Hepatocyte (in vitro differentiated cells): ENCODE measurements at regions not wholly inside any gene's neighbourhood (a gene's known extent, or its start where the extent isn't known, plus 50 kb on each side); places are given as distances from the start of the nearest gene placed in this dataset.

Source experiments
- DNase-seq: peaks from one replicate; pipeline ENCODE4 v3.0.0-alpha.2; 2016; ENCODE audit warnings: low spot score
- H2AFZ ChIP-seq: fragments of 200-600 bp; sonication (generic); 2 replicates; pipeline ENCODE4 v1.6.0; 2016; ENCODE audit warnings: antibody characterized with exemption, mild to moderate bottlenecking
- H3K27ac ChIP-seq: fragments of 200-600 bp; sonication (generic); 2 replicates; pipeline ENCODE4 v1.5.1; 2016; ENCODE audit warnings: mild to moderate bottlenecking
- H3K27me3 ChIP-seq: fragments of 200-600 bp; sonication (generic); 2 replicates; pipeline ENCODE4 v1.6.1; 2016
- H3K36me3 ChIP-seq: fragments of 200-600 bp; sonication (generic); replicated peaks from 2 replicates; pipeline ENCODE4 v1.5.1; 2016; ENCODE audit warnings: low read depth; ENCODE audit not compliant: insufficient read depth
- H3K4me1 ChIP-seq: fragments of 200-600 bp; sonication (generic); 2 replicates; pipeline ENCODE4 v1.5.1; 2016; ENCODE audit warnings: mild to moderate bottlenecking, moderate library complexity; ENCODE audit not compliant: insufficient read depth
- H3K4me2 ChIP-seq: fragments of 200-600 bp; sonication (generic); 2 replicates; pipeline ENCODE4 v1.6.0; 2016
- H3K4me3 ChIP-seq: fragments of 200-600 bp; sonication (generic); 2 replicates; pipeline ENCODE4 v1.5.1; 2016; ENCODE audit warnings: mild to moderate bottlenecking
- H3K79me2 ChIP-seq: fragments of 200-600 bp; sonication (generic); 2 replicates; pipeline ENCODE4 v1.6.0; 2017; ENCODE audit warnings: mild to moderate bottlenecking
- H3K9me2 ChIP-seq: fragments of 200-600 bp; sonication (generic); replicated peaks from 2 replicates; pipeline ENCODE4 v1.6.0; 2017; ENCODE audit warnings: mild to moderate bottlenecking; ENCODE audit not compliant: insufficient read depth
- H3K9me3 ChIP-seq: fragments of 200-600 bp; sonication (generic); 2 replicates; pipeline ENCODE4 v1.5.1; 2016; ENCODE audit warnings: low read depth, mild to moderate bottlenecking
- H4K20me1 ChIP-seq: fragments of 200-600 bp; sonication (generic); 2 replicates; pipeline ENCODE4 v1.6.0; 2016; ENCODE audit warnings: mild to moderate bottlenecking; ENCODE audit not compliant: insufficient read depth, poor library complexity, severe bottlenecking
- EZH2 ChIP-seq: fragments of 200-600 bp; sonication (generic); IDR thresholded peaks from 2 replicates; pipeline ENCODE4 v1.6.1; 2016; ENCODE audit warnings: antibody characterized with exemption, mild to moderate bottlenecking, borderline replicate concordance
- EZH2phosphoT487 ChIP-seq: fragments of 200-600 bp; sonication (generic); IDR thresholded peaks from one replicate; pipeline ENCODE4 v1.6.1; 2018; ENCODE audit warnings: antibody characterized with exemption, mild to moderate bottlenecking, low read depth, moderate library complexity; ENCODE audit not compliant: unreplicated experiment, severe bottlenecking
- WGBS: methylation state at CpG from one replicate; pipeline ENCODE4 v1.1.6; 2016; ENCODE audit warnings: low lambda C conversion rate; ENCODE audit errors: missing lambda C conversion rate; 5-methylcytosine and 5-hydroxymethylcytosine counted together
- TF ChIP-seq, protein P1 (sequence below): fragments of 200-600 bp; sonication (generic); IDR thresholded peaks from 2 replicates; pipeline ENCODE4 v1.5.1; 2016; ENCODE audit warnings: antibody characterized with exemption, mild to moderate bottlenecking; ENCODE audit not compliant: poor library complexity

DNA sequence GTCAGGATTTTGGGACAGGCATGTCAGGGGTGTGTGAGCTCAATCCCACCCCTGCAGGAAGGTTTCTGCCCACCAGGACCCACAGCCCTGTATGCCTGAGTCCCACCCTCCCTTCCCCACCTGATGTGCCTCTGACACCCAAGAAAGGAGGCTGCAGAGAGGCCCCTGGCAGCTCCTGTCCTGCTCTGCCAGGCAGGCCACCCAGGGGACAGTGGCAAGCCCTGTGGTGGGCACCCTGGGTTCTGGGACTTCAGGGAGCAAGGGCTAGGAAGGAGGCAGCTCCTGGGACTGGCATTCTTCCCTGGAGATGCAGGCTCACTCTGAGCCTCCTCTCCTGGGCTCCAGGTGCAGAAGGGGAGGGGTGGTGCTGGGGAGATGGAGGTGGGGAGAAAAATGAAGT is 234.5 kb upstream of the B3GAT1 start:
- peaks cover 6% of the 10 kb centered on the region for H3K4me1 ChIP-seq
- H3K27me3 ChIP-seq = peaks cover 15% of the 10 kb centered on the region
- no peak overlapping the region for H3K27ac ChIP-seq
- H3K9me3 ChIP-seq = no peaks in the 10 kb centered on the region
- no peaks in the 10 kb centered on the region for H3K79me2 ChIP-seq
- no peaks in the 10 kb centered on the region for H3K9me2 ChIP-seq
- no peak for DNase-seq
- H3K4me3 ChIP-seq = no peak overlapping the region
- no peak overlapping the region for H2AFZ ChIP-seq
- H3K4me2 ChIP-seq = no peak overlapping the region
- no peaks in the 10 kb centered on the region for H4K20me1 ChIP-seq
- TF ChIP-seq EZH2 = no peak
- TF ChIP-seq, protein P1, sequence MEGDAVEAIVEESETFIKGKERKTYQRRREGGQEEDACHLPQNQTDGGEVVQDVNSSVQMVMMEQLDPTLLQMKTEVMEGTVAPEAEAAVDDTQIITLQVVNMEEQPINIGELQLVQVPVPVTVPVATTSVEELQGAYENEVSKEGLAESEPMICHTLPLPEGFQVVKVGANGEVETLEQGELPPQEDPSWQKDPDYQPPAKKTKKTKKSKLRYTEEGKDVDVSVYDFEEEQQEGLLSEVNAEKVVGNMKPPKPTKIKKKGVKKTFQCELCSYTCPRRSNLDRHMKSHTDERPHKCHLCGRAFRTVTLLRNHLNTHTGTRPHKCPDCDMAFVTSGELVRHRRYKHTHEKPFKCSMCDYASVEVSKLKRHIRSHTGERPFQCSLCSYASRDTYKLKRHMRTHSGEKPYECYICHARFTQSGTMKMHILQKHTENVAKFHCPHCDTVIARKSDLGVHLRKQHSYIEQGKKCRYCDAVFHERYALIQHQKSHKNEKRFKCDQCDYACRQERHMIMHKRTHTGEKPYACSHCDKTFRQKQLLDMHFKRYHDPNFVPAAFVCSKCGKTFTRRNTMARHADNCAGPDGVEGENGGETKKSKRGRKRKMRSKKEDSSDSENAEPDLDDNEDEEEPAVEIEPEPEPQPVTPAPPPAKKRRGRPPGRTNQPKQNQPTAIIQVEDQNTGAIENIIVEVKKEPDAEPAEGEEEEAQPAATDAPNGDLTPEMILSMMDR = no peak
- TF ChIP-seq EZH2phosphoT487 = no peak
- no peaks in the 10 kb centered on the region for H3K36me3 ChIP-seq

DNA sequence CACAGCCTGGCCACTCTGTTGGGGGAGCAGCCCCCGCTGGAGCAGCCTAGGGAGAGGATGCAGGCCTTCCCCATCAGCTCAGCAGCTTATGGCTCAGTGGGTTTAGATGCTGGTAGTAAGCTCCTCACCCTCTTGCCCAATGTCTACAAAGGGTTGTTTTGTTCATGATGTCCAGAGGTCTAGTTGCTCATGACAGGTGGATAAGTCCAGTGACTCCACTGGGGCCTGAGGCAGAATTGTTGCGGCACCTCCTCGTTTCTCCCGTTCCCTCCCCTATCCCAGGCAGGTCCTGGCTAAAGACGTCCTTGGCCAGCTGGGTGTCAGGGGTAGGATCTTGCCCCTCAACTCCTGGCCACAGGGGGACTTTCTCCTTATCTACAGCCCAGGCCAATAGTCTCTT is 233.5 kb upstream of the B3GAT1 start:
- no peak overlapping the region for H3K4me2 ChIP-seq
- no peaks in the 10 kb centered on the region for H3K36me3 ChIP-seq
- TF ChIP-seq, protein P1 = no peak
- no peak for TF ChIP-seq EZH2
- no peak for TF ChIP-seq EZH2phosphoT487
- peaks cover 6% of the 10 kb centered on the region for H3K4me1 ChIP-seq
- no peaks in the 10 kb centered on the region for H3K9me2 ChIP-seq
- H3K79me2 ChIP-seq = no peaks in the 10 kb centered on the region
- H3K4me3 ChIP-seq = no peak overlapping the region
- no peaks in the 10 kb centered on the region for H4K20me1 ChIP-seq
- no peaks in the 10 kb centered on the region for H3K9me3 ChIP-seq
- 87% methylated on average over 5 of the region's 5 CpGs for WGBS
- H2AFZ ChIP-seq = no peak overlapping the region
- DNase-seq = no peak
- H3K27me3 ChIP-seq = peaks cover 19% of the 10 kb centered on the region
- H3K27ac ChIP-seq = no peak overlapping the region

DNA sequence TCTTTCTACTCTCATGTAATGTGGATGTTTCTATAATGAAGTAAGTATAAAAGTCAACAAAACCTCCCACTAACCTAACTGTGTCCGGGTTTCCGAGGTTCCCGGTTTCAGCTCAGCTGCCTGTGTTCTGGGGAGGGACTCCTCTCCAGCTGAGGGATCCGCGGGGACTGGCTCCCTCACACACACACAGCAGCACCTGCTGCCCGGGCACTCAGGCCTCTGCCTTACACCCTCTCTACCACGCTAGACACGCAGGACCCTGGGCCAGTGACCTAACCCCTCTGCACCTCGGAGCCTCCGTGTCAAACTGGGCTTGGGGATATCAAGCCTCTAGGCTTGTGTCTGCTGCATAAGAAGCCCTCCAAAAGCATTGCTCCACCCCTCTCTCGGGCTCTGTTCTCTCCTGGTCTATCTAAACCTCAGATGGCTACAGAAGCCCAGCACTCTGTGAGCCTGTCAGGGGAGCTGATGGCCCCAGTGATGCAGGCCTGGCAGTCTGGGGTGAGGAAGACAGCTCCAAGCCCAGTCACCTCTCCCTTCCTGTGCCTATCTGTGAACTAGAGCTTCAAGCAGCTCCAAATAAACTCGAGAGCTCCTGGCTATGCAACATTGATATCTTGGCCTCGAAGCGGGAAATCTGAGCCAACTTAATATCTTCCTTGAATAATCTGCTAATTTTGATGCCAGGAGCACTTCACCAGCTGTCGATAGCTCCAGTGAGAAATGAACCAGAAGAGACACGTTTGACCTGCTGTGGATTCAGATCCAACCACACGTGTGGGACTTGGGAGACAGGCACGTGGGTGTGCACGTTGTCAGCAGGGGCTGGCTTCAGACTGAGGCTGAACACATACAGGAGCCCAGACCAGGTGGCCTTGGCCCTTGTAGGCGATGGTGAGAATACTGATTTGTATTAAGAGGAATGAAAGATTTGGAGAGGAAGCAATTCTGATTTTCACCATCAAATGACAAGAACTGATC is 232.7 kb upstream of the B3GAT1 start:
- Histone ChIP-seq H2AFZ (no peak overlapping the region), H3K27ac (no peak overlapping the region), H3K9me2 (no peaks in the 10 kb centered on the region), H3K36me3 (no peaks in the 10 kb centered on the region), H3K27me3 (peaks cover 19% of the 10 kb centered on the region), H3K9me3 (no peaks in the 10 kb centered on the region), H3K4me2 (no peak overlapping the region), H3K79me2 (no peaks in the 10 kb centered on the region), H4K20me1 (no peaks in the 10 kb centered on the region), H3K4me3 (no peak overlapping the region), H3K4me1 (peaks cover 6% of the 10 kb centered on the region)
- 72% methylated on average over 20 of the region's 20 CpGs for WGBS
- DNase-seq = no peak
- TF ChIP-seq, protein P1 = no peak
